GDM1 (cell line): ENCODE measurements at regions not wholly inside any gene's neighbourhood (a gene's known extent, or its start where the extent isn't known, plus 50 kb on each side); places are given as distances from the start of the nearest gene placed in this dataset.

Experiments used
- DNase-seq: peaks from one replicate; lab custom pipeline; 2025; lab: John Stamatoyannopoulos, UW

- no peak for DNase-seq
These were observed 350.8 kb downstream of the CDH2 start for GRCh38 chr18:27826101-27826500.

- no peak for DNase-seq
These were observed 351.2 kb downstream of the CDH2 start for GRCh38 chr18:27825689-27826088.

- DNase-seq = no peak
These were observed 351.9 kb downstream of the CDH2 start for GRCh38 chr18:27824841-27825681.

GRCh38 chr18:27824275-27824674, 352.7 kb downstream of the CDH2 start:
- no peak for DNase-seq

GRCh38 chr18:27823053-27823452, 353.9 kb downstream of the CDH2 start:
- DNase-seq = no peak

- peak; percentile 43 for DNase-seq
These were observed 368.2 kb downstream of the CDH2 start for GRCh38 chr18:27808683-27809082.

GRCh38 chr18:27803957-27804356, 373.0 kb downstream of the CDH2 start:
- no peak for DNase-seq

GRCh38 chr18:27797484-27797883, 379.4 kb downstream of the CDH2 start:
- DNase-seq = no peak

- no peak for DNase-seq
These were observed 382.6 kb downstream of the CDH2 start for GRCh38 chr18:27794181-27794926.

- no peak for DNase-seq
These were observed 383.7 kb downstream of the CDH2 start for GRCh38 chr18:27793013-27793785.

GRCh38 chr18:27789406-27789805, 387.5 kb downstream of the CDH2 start:
- DNase-seq = no peak

- no peak for DNase-seq
These were observed 389.4 kb downstream of the CDH2 start for GRCh38 chr18:27787547-27787946.

GRCh38 chr18:27785815-27786471, 391.0 kb downstream of the CDH2 start:
- DNase-seq = no peak

GRCh38 chr18:27780061-27780745, 396.7 kb downstream of the CDH2 start:
- DNase-seq = no peak

- no peak for DNase-seq
These were observed 398.0 kb downstream of the CDH2 start for GRCh38 chr18:27778925-27779324.

GRCh38 chr18:27778441-27778840, 398.5 kb downstream of the CDH2 start:
- no peak for DNase-seq

- DNase-seq = no peak
These were observed 404.8 kb downstream of the CDH2 start for GRCh38 chr18:27772081-27772480.

- DNase-seq = no peak
These were observed 405.4 kb downstream of the CDH2 start for GRCh38 chr18:27771571-27771970.

GRCh38 chr18:27769152-27769551, 407.8 kb downstream of the CDH2 start:
- no peak for DNase-seq

- no peak for DNase-seq
These were observed 413.0 kb downstream of the CDH2 start for GRCh38 chr18:27763936-27764335.

- DNase-seq = no peak
These were observed 413.6 kb downstream of the CDH2 start for GRCh38 chr18:27763341-27763740.
